ENCODE measurements at regions not wholly inside any gene's neighbourhood (a gene's known extent, or its start where the extent isn't known, plus 50 kb on each side); places are given as distances from the start of the nearest gene placed in this dataset.
"Not testable (repeated sequence)": the region's sequence is repeated elsewhere in the genome, so short reads cannot be mapped to it uniquely, and the experiment has no call there.

GRCh38 chrX:73961867-73962266, 109.4 kb upstream of the XIST start:
- not testable (repeated sequence) for DNase-seq

GRCh38 chrX:73944563-73944908, 92.0 kb upstream of the XIST start:
- no peak for DNase-seq

GRCh38 chrX:73943693-73944562, 91.4 kb upstream of the XIST start:
- peak in 55 of 56 donors; percentile 13 to 93 (median 78) for DNase-seq

- DNase-seq: no peak
These were observed 88.5 kb upstream of the XIST start for GRCh38 chrX:73940893-73941470.

- DNase-seq: not testable (repeated sequence)
These were observed 85.3 kb upstream of the XIST start for GRCh38 chrX:73937843-73938242.

GRCh38 chrX:73932522-73932921, 80.0 kb upstream of the XIST start:
- no peak for DNase-seq

GRCh38 chrX:73930300-73930699, 77.8 kb upstream of the XIST start:
- no peak for DNase-seq

GRCh38 chrX:73922856-73923455, 70.4 kb upstream of the XIST start:
- DNase-seq: no peak

- no peak for DNase-seq
These were observed 64.6 kb upstream of the XIST start for GRCh38 chrX:73916931-73917667.

GRCh38 chrX:73916489-73916888, 64.0 kb upstream of the XIST start:
- no peak for DNase-seq

GRCh38 chrX:73914792-73915191, 62.3 kb upstream of the XIST start:
- not testable (repeated sequence) for DNase-seq

- DNase-seq: no peak
These were observed 61.1 kb upstream of the XIST start for GRCh38 chrX:73913580-73913979.

- not testable (repeated sequence) for DNase-seq
These were observed 59.4 kb upstream of the XIST start for GRCh38 chrX:73911946-73912345.

GRCh38 chrX:73905749-73906374, 53.3 kb upstream of the XIST start:
- not testable (repeated sequence) for DNase-seq

GRCh38 chrX:73903941-73904340, 51.4 kb upstream of the XIST start:
- no peak for DNase-seq

Data from nucleus accumbens (tissue), 56 donors.